ENCODE measurements at regions not wholly inside any gene's neighbourhood (a gene's known extent, or its start where the extent isn't known, plus 50 kb on each side); places are given as distances from the start of the nearest gene placed in this dataset.

DNA sequence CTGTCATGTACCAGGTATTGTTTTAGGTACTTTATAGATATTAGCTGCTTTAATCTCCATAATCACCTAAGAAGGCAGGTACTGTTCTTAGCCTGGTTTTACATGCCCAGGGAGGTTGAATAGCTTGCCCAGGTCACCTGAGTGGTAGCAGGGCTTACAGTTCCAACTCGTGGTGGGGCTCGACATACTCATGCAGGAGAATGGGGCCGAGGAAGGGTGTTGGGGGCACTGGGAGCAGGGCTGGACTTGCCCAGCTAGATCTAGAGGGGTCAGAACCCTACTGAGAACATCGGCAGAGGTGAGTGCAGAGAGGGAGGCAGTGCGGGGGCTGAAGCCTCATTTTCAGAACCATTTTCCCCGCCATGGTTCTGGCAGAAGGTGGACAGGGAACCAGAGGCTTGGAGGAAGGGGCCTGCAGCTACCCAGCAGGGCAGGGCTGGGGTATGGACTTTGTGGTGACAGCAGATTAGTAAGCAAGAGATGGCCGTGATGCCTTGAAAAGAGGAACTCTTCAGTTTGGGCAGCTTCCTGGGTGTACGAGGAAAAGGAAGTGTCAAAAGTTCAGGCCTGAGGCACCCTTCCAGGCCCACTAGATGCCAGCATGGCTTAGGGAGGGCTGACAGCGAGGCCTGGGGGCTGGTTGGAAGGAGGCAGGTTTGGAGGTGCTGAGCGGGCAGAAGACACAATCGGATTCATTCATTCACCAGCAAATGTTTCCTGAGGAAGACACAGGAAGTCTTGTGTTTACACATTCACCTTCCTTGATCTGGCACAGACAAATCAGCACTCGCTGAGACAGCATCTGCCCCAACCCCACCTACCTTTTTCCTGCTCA, 54.7 kb upstream of the LYVE1 start:
- Histone ChIP-seq H3K27ac (peak overlapping the region in 1 of 3 donors; percentile 33), H3K36me3 (no peaks in the 10 kb centered on the region), H3K9me3 (no peaks in the 10 kb centered on the region), H3K4me3 (no peak overlapping the region), H3K4me1 (no peaks in the 10 kb centered on the region), H3K27me3 (no peaks in the 10 kb centered on the region)
- TF ChIP-seq, protein P1, sequence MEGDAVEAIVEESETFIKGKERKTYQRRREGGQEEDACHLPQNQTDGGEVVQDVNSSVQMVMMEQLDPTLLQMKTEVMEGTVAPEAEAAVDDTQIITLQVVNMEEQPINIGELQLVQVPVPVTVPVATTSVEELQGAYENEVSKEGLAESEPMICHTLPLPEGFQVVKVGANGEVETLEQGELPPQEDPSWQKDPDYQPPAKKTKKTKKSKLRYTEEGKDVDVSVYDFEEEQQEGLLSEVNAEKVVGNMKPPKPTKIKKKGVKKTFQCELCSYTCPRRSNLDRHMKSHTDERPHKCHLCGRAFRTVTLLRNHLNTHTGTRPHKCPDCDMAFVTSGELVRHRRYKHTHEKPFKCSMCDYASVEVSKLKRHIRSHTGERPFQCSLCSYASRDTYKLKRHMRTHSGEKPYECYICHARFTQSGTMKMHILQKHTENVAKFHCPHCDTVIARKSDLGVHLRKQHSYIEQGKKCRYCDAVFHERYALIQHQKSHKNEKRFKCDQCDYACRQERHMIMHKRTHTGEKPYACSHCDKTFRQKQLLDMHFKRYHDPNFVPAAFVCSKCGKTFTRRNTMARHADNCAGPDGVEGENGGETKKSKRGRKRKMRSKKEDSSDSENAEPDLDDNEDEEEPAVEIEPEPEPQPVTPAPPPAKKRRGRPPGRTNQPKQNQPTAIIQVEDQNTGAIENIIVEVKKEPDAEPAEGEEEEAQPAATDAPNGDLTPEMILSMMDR (IDR thresholded peaks at IDR 0.05): no peak
- TF ChIP-seq POLR2A (IDR thresholded peaks at IDR 0.05): no peak
- DNase-seq: peak in 1 of 3 donors; percentile 30
- ATAC-seq: peak; percentile 61 to 76 (median 68)
- WGBS (ENCODE audit: insufficient coverage, low coverage, low lambda C conversion rate, missing lambda C conversion rate): 71% methylated on average over 5 of the region's 12 CpGs
- intact Hi-C loops (cut with DNase I): no loop called here

DNA sequence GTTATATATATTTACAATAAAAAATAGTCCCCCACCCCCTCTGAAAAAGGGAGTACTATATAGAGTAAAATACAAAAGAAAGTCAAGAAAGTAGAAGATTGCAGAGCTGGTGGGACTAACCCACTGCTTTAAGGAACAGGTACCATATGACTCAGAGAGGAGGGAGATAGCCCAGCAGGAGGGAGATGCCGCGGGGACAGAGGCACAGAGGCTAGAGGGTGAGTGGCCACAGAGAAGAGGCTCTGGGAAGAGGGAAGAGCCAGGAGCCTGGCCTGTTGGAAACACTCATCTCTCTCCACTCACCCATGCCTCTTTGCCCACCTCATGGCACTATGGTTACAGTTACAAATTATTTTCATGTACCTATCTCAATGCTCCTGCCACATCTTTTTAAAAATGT, 53.6 kb upstream of the LYVE1 start:
- no peak for TF ChIP-seq POLR2A (IDR thresholded peaks at IDR 0.05)
- TF ChIP-seq, protein P1 (IDR thresholded peaks at IDR 0.05): no peak
- no peaks in the 10 kb centered on the region for H3K4me1 ChIP-seq
- no peaks in the 10 kb centered on the region for H3K27me3 ChIP-seq
- no peaks in the 10 kb centered on the region for H3K9me3 ChIP-seq
- intact Hi-C loops (cut with DNase I): no loop called here
- WGBS (ENCODE audit: insufficient coverage, low coverage, low lambda C conversion rate, missing lambda C conversion rate): 71% methylated on average over 2 of the region's 2 CpGs
- H3K36me3 ChIP-seq: no peaks in the 10 kb centered on the region
- DNase-seq: no peak
- no peak for ATAC-seq
- H3K4me3 ChIP-seq: no peak overlapping the region
- no peak overlapping the region for H3K27ac ChIP-seq

DNA sequence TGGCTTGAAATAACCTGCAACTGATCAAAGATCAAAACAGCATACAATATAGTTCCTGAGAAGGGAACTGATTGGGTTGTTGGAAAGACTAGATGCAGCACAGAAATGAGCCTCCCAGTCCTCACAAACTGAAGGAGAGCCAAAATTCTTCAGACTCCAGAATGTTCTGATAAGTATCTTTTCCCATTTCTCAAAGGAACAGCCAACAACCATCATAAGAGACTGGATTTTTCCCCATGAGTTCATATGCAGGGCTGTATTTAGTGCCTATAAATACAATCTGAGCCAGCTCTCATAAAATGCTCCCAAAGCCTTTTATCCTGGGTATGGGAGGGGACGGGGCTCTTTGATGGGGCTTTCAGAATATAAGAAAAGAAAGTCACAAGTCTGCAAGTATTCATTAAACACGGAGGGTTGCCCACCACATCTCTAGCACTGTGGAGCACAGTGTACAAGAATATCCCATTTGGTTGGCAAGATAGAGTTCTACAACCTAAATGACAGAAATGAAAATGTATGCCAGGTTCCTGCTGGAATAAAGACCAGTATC, 50.7 kb upstream of the LYVE1 start:
- ATAC-seq (no peak), DNase-seq (no peak)
- H3K4me1 ChIP-seq: no peaks in the 10 kb centered on the region
- H3K27me3 ChIP-seq: no peaks in the 10 kb centered on the region
- no peak overlapping the region for H3K27ac ChIP-seq
- TF ChIP-seq POLR2A (IDR thresholded peaks at IDR 0.05): no peak
- TF ChIP-seq, protein P1 (IDR thresholded peaks at IDR 0.05): no peak
- H3K4me3 ChIP-seq: no peak overlapping the region
- no peaks in the 10 kb centered on the region for H3K36me3 ChIP-seq
- H3K9me3 ChIP-seq: no peaks in the 10 kb centered on the region
- WGBS (ENCODE audit: insufficient coverage, low coverage, low lambda C conversion rate, missing lambda C conversion rate): 84% methylated on average over 2 of the region's 2 CpGs
- intact Hi-C loops (cut with DNase I): no loop called here

DNA sequence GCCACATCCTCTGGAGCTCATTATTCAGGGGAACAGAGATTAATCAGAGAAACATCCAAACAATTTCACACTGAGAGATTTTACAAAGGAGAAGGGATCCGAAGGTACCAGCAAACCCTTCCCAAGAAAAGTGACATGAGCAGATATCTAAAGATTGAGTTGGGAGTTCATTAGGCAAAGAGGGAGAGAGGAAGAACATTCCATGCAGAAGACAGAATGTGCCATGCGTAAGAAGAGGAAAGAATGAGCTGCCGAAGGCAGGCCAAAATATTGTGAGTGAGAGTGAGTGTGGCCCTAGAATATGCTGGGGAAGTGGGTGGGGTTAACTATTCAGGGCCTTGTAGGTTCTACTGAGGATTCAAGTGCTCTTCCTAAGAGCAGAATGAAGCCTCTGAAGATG, 50.0 kb upstream of the LYVE1 start:
- ATAC-seq (peak in 1 of 4 donors; percentile 27), DNase-seq (no peak)
- Histone ChIP-seq H3K36me3 (no peaks in the 10 kb centered on the region), H3K4me1 (no peaks in the 10 kb centered on the region), H3K4me3 (no peak overlapping the region), H3K27me3 (no peaks in the 10 kb centered on the region), H3K27ac (no peak overlapping the region), H3K9me3 (no peaks in the 10 kb centered on the region)
- TF ChIP-seq POLR2A (IDR thresholded peaks at IDR 0.05): no peak
- TF ChIP-seq, protein P1 (IDR thresholded peaks at IDR 0.05): no peak
- WGBS (ENCODE audit: insufficient coverage, low coverage, low lambda C conversion rate, missing lambda C conversion rate): 69% methylated on average over 3 of the region's 3 CpGs
- intact Hi-C loops (cut with DNase I): no loop called here

Measured in right lobe of liver (tissue), 6 donors.